K562 (cell line): ENCODE measurements at regions not wholly inside any gene's neighbourhood (a gene's known extent, or its start where the extent isn't known, plus 50 kb on each side); places are given as distances from the start of the nearest gene placed in this dataset.

ENCODE experiments used
- ATAC-seq: fragments of 200-7000 bp; cut with Tn5 transposase; 3 replicates; pipeline ENCODE4 v1.9.1; 2020; ENCODE audit warnings: moderate library complexity
- BruUV-seq: library from RNA; stranded (reverse); fragments of 400-500 nt; replicated peaks from 2 replicates; lab custom pipeline; 2021; lab: Mats Ljungman, UMichigan
- CTCF ChIA-PET: fragments of 300-600 bp; formaldehyde crosslinking; extraction: SDS; loops from one replicate; lab custom pipeline; 2021; ENCODE audit warnings: low intra/inter-chr PET ratio; lab: Yijun Ruan, JAX
- POLR2A ChIA-PET: fragments of 300-600, 350-650 bp; sonication (Branson Sonifier 250); formaldehyde crosslinking; extraction: SDS; loops from one replicate; lab custom pipeline; 2021; ENCODE audit warnings: antibody characterized with exemption, inconsistent platforms; lab: Yijun Ruan, JAX
- DNase-seq, 4 experiments: peaks; one replicate each; pipeline versions ENCODE4 v3.0.0 to v3.0.0-alpha.2; 2011 to 2018; ENCODE audit warnings: low spot score in 3 of 4, mixed read lengths in 3 of 4; ENCODE audit errors: extremely low read depth in 1 of 4
- FAIRE-seq: peaks from 2 replicates; lab custom pipeline; 2011; peaks lifted over from hg19 to GRCh38; lab: Jason Lieb, UNC
- H2AFZ ChIP-seq: 2 replicates; pipeline ENCODE4 v1.6.0; 2011; ENCODE audit warnings: low read depth, low read length, control low read depth, inconsistent platforms
- H3K27ac ChIP-seq: fragments of 200-600 bp; 3 replicates; pipeline ENCODE4 v1.8.0; 2011; ENCODE audit warnings: low read depth, mild to moderate bottlenecking, control low read depth, inconsistent platforms, low read length, moderate library complexity, mixed read lengths; ENCODE audit errors: extremely low read depth
- H3K27me3 ChIP-seq, 2 experiments: fragments of 300-600 bp in 1 of 2; 2 replicates in 1 of 2; 3 replicates in 1 of 2; pipeline versions ENCODE4 v1.6.0 to v1.8.0; 2011; ENCODE audit warnings: inconsistent platforms in 2 of 2, low read length in 2 of 2, mild to moderate bottlenecking in 1 of 2, mixed read lengths in 1 of 2, moderate library complexity in 1 of 2; ENCODE audit not compliant: control insufficient read depth in 2 of 2, insufficient read depth in 2 of 2
- H3K36me3 ChIP-seq: fragments of 300-600 bp; 3 replicates; pipeline ENCODE4 v1.8.0; 2011; ENCODE audit warnings: mild to moderate bottlenecking, low read length, inconsistent platforms; ENCODE audit not compliant: control insufficient read depth, insufficient read depth
- H3K4me1 ChIP-seq, 2 experiments: fragments of 200-600 bp in 1 of 2; replicated peaks in 1 of 2; 2 replicates in 1 of 2; 3 replicates in 1 of 2; pipeline versions ENCODE4 v1.5.1 to v1.8.0; 2011; ENCODE audit warnings: inconsistent platforms in 2 of 2, low read length in 2 of 2, mild to moderate bottlenecking in 1 of 2, mixed read lengths in 1 of 2, moderate library complexity in 1 of 2; ENCODE audit not compliant: control insufficient read depth in 2 of 2, insufficient read depth in 2 of 2
- H3K4me2 ChIP-seq: 2 replicates; pipeline ENCODE4 v1.6.1; 2011; ENCODE audit warnings: low read length, control low read depth, inconsistent platforms, mixed read lengths; ENCODE audit not compliant: insufficient read depth
- H3K4me3 ChIP-seq: fragments of 200-600 bp; sonication (generic), shearing (Covaris generic); 2 replicates; pipeline ENCODE4 v1.5.1; 2016; ENCODE audit warnings: control low read depth, inconsistent platforms
- H3K79me2 ChIP-seq: fragments of 200-600 bp; 3 replicates; pipeline ENCODE4 v1.8.0; 2011; ENCODE audit warnings: low read length, inconsistent platforms; ENCODE audit not compliant: control insufficient read depth, insufficient read depth
- H3K9ac ChIP-seq, 2 experiments: 2 replicates each; pipeline versions ENCODE4 v1.6.0 to v1.6.1; 2011; ENCODE audit warnings: low read depth in 2 of 2, low read length in 2 of 2, control low read depth in 1 of 2, inconsistent platforms in 1 of 2, mild to moderate bottlenecking in 1 of 2, mixed read lengths in 1 of 2; ENCODE audit not compliant: insufficient read depth in 1 of 2
- H3K9me1 ChIP-seq: one replicate; pipeline ENCODE4 v1.6.0; 2011; ENCODE audit warnings: inconsistent platforms, mild to moderate bottlenecking, low read length, moderate library complexity; ENCODE audit not compliant: control insufficient read depth, insufficient read depth
- H3K9me3 ChIP-seq: replicated peaks from 2 replicates; pipeline ENCODE4 v1.5.1; 2011; ENCODE audit warnings: low read depth, low read length, inconsistent platforms; ENCODE audit not compliant: control insufficient read depth, insufficient read depth
- H4K20me1 ChIP-seq: replicated peaks from 2 replicates; pipeline ENCODE4 v1.6.1; 2011; ENCODE audit warnings: low read length, inconsistent platforms, mixed read lengths; ENCODE audit not compliant: control insufficient read depth, insufficient read depth
- ARID4B ChIP-seq: sonication (generic); formaldehyde crosslinking; IDR thresholded peaks from 2 replicates; pipeline ENCODE4 v1.8.0; 2022; ENCODE audit warnings: mild to moderate bottlenecking, missing genetic modification reagents
- CBX5 ChIP-seq: IDR thresholded peaks from 2 replicates; pipeline ENCODE4 v1.6.1; 2014; ENCODE audit warnings: low read depth, borderline replicate concordance
- E2F4 ChIP-seq: sonication (generic); formaldehyde crosslinking; IDR thresholded peaks from 2 replicates; pipeline ENCODE4 v1.8.0; 2022; ENCODE audit warnings: mild to moderate bottlenecking, low read depth, missing genetic modification reagents
- GTF2E2 ChIP-seq: fragments of 200-800 bp; sonication (Bioruptor generic); IDR thresholded peaks from 2 replicates; pipeline ENCODE4 v1.6.1; 2016; ENCODE audit warnings: missing genetic modification characterization, missing compliant biosample characterization
- HCFC1 ChIP-seq: IDR thresholded peaks from 2 replicates; pipeline ENCODE4 v1.6.1; 2012; ENCODE audit warnings: low read depth, low read length, improper control_type of control experiment
- MBD1 ChIP-seq: fragments of 250-450 bp; sonication (Bioruptor Pico); IDR thresholded peaks from 2 replicates; pipeline ENCODE4 v1.8.0; 2022; ENCODE audit warnings: inconsistent platforms
- NFRKB ChIP-seq: fragments of 450-650 bp; IDR thresholded peaks from 2 replicates; pipeline ENCODE4 v1.6.1; 2016; ENCODE audit warnings: low read depth
- NR2C2 ChIP-seq, 2 experiments: fragments of 200-800 bp in 1 of 2; sonication (Bioruptor generic) in 1 of 2; sonication (generic) in 1 of 2; formaldehyde crosslinking in 1 of 2; IDR thresholded peaks; 2 replicates each; pipeline versions ENCODE4 v1.6.1 to v1.8.0; 2016 to 2022; ENCODE audit warnings: mild to moderate bottlenecking in 1 of 2, missing compliant biosample characterization in 1 of 2, missing genetic modification characterization in 1 of 2, missing genetic modification reagents in 1 of 2
- PTRF ChIP-seq: fragments of 450-650 bp; IDR thresholded peaks from 2 replicates; pipeline ENCODE4 v1.6.1; 2016; ENCODE audit warnings: mild to moderate bottlenecking, missing genetic modification characterization, missing compliant biosample characterization
- SIN3B ChIP-seq: fragments of 450-650 bp; IDR thresholded peaks from 2 replicates; pipeline ENCODE4 v1.6.1; 2017; ENCODE audit warnings: low read depth, mild to moderate bottlenecking, moderate library complexity
- SOX6 ChIP-seq: fragments of 450-650 bp; IDR thresholded peaks from 2 replicates; pipeline ENCODE4 v1.6.1; 2014; ENCODE audit warnings: mild to moderate bottlenecking
- TAF9B ChIP-seq: fragments of 450-650 bp; IDR thresholded peaks from 2 replicates; pipeline ENCODE4 v1.6.1; 2018; ENCODE audit warnings: mild to moderate bottlenecking; ENCODE audit not compliant: partially characterized antibody
- THRB ChIP-seq: fragments of 450-650 bp; formaldehyde crosslinking; conservative IDR thresholded peaks from 2 replicates; pipeline ENCODE4 v1.4.0; 2022; ENCODE audit warnings: mild to moderate bottlenecking, missing genetic modification characterization
- ZNF146 ChIP-seq: IDR thresholded peaks from one replicate; pipeline ENCODE4 v1.6.1; 2018; ENCODE audit warnings: missing compliant biosample characterization; ENCODE audit not compliant: unreplicated experiment
- ZNF75A ChIP-seq: fragments of 450-650 bp; formaldehyde crosslinking; IDR thresholded peaks from 2 replicates; pipeline ENCODE4 v1.4.0; 2020; ENCODE audit warnings: mild to moderate bottlenecking
- ZZZ3 ChIP-seq: fragments of 450-650 bp; IDR thresholded peaks from 2 replicates; pipeline ENCODE4 v1.6.1; 2016; ENCODE audit warnings: antibody characterized with exemption, mild to moderate bottlenecking, moderate library complexity
- WGBS: fragments of 100-300 bp; shearing (Covaris generic); methylation state at CpG from one replicate; pipeline ENCODE4 v1.1.6; 2016; ENCODE audit warnings: low coverage, mixed read lengths; ENCODE audit not compliant: insufficient coverage; ENCODE audit errors: missing lambda C conversion rate; 5-methylcytosine and 5-hydroxymethylcytosine counted together
- in situ Hi-C: fragments of 300-500 bp; cut with MboI; formaldehyde crosslinking; loops from 4 replicates; pipeline ENCODE4 v1.15.0; 2018; ENCODE audit warnings: inconsistent platforms, mixed read lengths
- intact Hi-C: fragments of 100-400 bp; cut with micrococcal nuclease; formaldehyde crosslinking; loops from 2 replicates; pipeline ENCODE4 v1.14.2; 2022

GRCh38 chr3:144237351-144237750 lies 265.7 kb downstream of the DIPK2A start:
- POLR2A ChIA-PET, result no interaction called here
- Histone ChIP-seq H3K27ac (no peak overlapping the region), H4K20me1 (no peaks in the 10 kb centered on the region), H3K9ac (no peak overlapping the region), H3K9me3 (no peaks in the 10 kb centered on the region; the same call in 1 of the 2 replicates), H3K9me1 (no peaks in the 10 kb centered on the region), H3K79me2 (no peaks in the 10 kb centered on the region), H3K4me1 (no peaks in the 10 kb centered on the region), H3K27me3 (no peaks in the 10 kb centered on the region), H3K4me3 (no peak overlapping the region), H2AFZ (no peak overlapping the region), H3K4me2 (no peak overlapping the region), H3K36me3 (no peaks in the 10 kb centered on the region)
- FAIRE-seq (no peak), ATAC-seq (no peak), DNase-seq (no peak)
- intact Hi-C loops, result no loop called here
- no TSS peak for BruUV-seq
- CTCF ChIA-PET, result no interaction called here
- no peak for TF ChIP-seq MBD1
- no peak for TF ChIP-seq SOX6
- no peak for TF ChIP-seq E2F4 (CRISPR knock-in tag)
- no peak for TF ChIP-seq ZNF146
- TF ChIP-seq TAF9B, result no peak
- no peak for TF ChIP-seq NR2C2 (CRISPR knock-in tag; IDR thresholded peaks at IDR 0.05)
- no peak for TF ChIP-seq NR2C2 (tag; IDR thresholded peaks at IDR 0.05)
- no peak for TF ChIP-seq HCFC1
- TF ChIP-seq ZZZ3, result no peak
- no peak for TF ChIP-seq ZNF75A (CRISPR knock-in tag)
- TF ChIP-seq GTF2E2 (tag), result no peak
- no peak for TF ChIP-seq THRB (CRISPR knock-in tag)
- TF ChIP-seq PTRF (tag), result no peak
- TF ChIP-seq NFRKB, result no peak
- no peak for TF ChIP-seq ARID4B (CRISPR knock-in tag)
- no peak for TF ChIP-seq SIN3B
- no peak for TF ChIP-seq CBX5
- WGBS, result 0% methylated on average over 5 of the region's 5 CpGs
- in situ Hi-C loops, result no loop called here
